COLO668 (cell line): ENCODE measurements at regions not wholly inside any gene's neighbourhood (a gene's known extent, or its start where the extent isn't known, plus 50 kb on each side); places are given as distances from the start of the nearest gene placed in this dataset.

Source experiments
- DNase-seq: peaks from one replicate; lab custom pipeline; 2025; ENCODE audit not compliant: unreplicated experiment; lab: John Stamatoyannopoulos, UW

DNA sequence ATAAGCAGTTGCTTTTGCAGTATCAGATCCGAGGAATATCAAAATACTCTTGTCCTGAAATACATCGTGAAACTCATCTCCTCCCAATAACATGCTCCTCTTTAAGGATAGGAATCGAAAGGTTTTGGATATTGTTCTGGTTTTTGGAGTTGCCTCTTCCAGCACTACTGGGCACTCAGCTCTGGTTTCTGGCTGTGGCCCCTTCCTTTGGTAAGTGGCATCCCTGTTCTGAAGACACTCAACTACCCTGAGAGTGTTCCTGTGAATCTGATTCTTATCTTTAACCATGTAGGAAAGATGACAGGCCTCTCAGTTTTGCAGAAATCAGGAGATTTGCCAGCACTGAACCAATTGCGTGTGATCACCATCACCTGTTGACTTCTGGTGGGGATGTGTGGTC is 327.5 kb upstream of the TBL1XR1 start:
- DNase-seq, result no peak

DNA sequence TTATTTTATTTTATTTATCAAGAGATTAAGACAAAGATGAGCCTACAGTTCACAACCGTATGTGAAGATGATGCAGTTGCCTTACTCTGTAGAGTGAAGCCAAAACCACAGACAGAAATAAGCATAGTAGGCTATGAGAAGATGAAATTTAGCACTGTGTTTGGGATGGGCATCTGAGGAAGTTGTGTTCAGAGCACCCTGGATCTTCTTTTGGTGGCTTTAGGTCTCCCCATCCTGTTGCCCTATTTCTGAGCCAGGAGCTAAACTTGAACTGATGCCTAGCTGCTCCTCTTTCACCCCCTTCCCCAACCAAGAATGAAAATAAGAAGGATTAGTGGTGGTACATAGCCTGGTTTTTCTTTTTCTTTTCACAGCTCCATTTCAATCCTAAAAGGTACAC is 328.1 kb upstream of the TBL1XR1 start:
- DNase-seq, result no peak

GRCh38 chr3:177525987-177526712 is 328.9 kb upstream of the TBL1XR1 start:
- DNase-seq, result no peak

GRCh38 chr3:177527182-177527581 is 329.9 kb upstream of the TBL1XR1 start:
- no peak for DNase-seq

DNA sequence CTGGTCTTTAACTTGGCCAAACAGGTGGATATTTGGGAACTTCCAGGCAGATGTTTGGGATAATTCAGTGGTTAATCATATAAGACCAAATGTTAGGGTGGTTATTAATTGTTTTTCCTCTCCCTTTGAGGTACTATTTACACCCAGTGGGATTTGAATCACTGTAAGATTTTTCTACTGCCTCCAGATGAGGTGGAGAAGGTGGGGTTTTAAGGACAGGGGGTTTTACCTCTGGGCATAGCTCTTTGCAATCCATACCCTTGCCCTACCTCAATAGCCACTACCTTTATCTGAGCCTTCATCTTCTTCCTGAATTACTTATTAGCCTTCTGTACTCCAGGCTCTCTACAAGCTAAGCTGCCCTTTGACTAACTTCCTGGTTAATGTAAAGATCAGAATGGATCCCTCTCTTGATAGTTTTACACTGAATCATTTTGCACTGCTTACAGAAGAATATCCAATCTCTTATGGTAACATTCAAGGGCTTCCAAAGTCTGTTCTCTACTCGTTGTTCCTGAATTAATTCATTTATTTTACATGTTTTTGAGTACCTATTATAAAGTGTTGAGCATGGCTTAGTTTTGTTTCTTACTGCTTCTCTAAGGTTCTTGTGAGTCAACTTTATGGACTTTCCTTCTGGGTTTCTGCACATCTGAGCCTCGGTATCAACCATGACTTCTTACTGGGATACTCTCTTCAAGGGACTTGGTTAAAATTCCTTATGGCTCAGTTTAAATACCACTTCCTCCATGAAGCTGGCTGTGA is 331.2 kb upstream of the TBL1XR1 start:
- no peak for DNase-seq

GRCh38 chr3:177529071-177529550 is 331.8 kb upstream of the TBL1XR1 start:
- no peak for DNase-seq

DNA sequence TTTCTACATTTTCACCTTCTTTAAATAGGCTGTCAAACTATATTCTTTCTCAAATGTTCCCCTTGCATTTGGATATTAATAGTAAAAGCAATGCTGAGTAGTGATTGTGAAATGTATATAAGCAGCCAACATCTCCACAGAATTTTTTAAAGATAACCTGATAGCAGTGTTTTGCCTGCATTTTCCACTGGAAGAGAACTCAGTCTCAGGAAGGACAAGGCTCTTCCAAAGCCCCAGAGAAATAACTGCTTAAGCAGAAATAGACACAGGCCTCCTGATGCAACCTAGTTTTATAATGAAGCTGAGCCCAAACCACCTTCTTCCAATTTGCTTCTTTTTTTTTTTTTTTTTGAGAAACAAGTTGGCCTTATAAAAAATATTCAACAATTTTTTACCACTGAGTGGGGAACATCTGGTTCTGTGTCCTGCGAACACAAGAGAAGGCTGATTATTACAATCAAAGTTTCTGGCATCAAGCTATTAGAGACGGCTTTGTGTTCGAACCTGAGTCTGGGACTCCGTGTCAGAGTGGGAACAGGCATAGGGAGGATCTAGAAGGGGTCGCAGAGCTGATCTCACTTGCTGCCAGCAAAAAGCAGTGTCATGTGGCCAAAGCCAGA is 332.5 kb upstream of the TBL1XR1 start:
- no peak for DNase-seq

DNA sequence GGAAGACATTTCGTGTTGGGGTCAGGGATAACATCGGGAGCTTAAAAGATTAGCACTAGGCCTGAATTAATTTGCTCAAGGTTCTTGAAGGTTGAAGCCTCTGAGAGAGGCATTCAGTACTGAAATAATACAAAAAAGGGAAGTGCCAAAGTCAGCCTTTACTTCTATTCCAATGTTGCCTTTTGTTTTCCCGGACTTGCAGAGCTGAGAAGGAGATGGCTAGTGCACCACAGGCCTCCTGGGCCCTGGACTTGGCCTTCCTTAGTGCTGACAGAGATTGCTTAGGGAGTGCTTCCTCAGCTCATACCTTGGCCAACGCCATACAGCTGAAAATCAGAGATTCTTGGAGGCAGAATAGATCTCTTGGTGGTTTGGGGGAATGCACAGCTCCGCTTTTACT is 333.6 kb upstream of the TBL1XR1 start:
- no peak for DNase-seq

- DNase-seq, result no peak
Observed at GRCh38 chr3:177536873-177537272, 339.6 kb upstream of the TBL1XR1 start.

DNA sequence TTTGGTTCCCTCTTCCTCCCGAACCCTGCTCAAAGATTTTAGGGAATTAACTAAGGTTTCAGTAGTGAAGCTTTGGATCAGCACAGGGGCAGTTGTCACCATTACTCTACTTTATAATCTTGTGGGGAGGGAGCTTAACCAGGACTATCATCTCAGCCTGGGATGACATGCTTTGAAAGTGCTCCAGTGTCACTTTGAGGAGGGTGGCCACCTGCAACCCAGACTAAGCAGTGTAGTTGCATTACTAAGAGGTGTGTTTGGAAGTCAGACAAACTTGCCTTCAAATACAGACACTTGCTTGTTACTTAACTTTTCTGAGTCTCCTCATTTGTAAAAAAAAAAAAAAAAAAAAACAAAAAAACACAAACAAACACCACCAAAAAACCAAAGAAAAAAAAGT is 340.3 kb upstream of the TBL1XR1 start:
- no peak for DNase-seq

DNA sequence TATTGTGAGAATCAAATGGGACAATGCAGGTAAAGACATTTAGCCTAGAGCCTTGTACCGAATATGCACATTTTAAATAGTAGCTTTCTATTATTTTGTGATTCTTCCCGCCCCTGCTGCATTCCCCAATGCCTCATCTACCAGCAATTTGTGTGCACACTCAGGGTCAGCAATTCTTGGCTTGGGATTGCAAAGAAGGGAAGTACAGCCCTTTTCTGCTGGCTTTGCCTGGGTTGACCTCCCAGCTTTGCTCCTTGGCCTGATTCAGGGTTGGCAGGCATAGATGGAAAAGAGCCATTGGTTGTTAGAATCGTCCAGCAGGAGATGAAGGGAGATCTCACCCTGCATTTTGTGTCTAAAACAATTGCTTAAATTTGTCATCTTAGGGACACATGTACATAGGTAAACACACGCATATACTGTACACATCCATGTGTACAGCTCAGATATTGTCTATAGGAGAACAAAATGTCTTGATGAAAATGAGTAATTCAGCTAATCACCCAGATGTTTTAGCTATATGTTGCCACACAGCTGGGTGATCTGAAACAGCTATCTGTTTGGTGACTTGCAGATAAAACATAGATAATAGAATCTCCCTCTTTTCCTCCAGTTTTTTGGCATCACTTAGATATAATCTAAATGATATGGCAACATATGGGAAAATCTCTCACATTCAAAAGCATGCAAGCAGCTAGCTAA is 340.9 kb upstream of the TBL1XR1 start:
- no peak for DNase-seq

DNA sequence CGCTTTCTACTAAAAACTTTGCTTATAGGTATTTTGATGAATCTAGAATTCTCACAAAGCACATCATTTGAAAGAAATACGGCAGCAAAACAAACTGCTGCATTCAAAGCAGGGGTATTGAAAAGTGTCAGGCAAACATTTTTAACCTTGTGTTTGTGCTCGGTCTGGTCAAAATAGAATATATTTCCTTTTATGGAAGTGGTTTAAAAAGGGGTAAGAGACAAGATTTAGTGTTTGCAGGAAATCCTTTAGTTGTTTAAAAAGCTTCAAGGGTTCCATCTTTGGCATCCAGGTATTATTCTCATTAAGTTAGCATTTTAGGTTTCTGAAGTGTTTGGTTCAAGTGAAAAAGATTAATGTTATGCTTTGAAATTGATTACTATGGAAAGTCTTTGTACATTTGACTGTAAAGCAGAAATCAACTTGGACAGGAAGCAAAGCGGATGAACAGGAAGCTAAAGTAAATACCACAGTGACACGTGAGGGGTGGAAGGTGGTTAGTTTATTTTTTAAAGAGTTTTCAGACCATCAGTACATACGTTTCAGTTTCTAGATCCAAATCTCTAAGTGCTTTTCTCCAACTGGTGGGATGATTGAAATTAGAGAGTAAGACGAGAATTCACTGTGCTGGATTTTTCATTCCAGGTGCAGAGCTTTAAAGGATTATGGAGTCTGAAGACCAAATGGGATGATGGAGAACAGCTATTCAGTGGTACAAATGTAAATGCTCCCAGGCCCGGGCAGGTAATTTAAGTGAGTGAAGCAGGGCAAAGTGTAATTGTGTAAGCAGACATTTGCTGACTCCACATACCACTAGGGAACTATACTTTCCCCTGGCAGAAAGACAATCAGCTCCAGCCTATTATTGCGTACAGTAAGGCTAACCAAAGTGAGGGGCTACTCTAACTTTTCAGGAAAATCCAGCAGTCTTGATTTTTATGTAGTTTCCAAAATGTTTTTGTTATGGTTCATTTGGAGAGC is 341.8 kb upstream of the TBL1XR1 start:
- no peak for DNase-seq

DNA sequence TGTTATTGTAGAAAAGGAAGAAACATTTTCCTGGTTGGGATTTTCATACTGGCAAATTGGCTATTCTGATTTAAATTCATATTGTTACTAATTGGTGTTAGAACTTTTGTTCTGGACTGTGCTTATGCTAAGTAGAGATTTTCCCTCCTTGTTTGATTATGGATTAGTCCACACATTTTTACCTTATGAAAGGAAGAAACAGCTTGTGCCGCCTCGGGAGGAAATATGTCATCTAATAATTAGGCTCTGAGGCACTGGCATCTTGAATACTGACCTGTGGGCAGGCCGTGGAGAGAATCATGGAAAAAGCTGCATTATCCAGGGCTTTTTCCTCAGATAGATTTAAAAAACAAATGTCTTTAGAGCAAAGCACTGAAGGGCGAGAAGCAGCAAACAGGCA is 344.3 kb upstream of the TBL1XR1 start:
- no peak for DNase-seq

DNA sequence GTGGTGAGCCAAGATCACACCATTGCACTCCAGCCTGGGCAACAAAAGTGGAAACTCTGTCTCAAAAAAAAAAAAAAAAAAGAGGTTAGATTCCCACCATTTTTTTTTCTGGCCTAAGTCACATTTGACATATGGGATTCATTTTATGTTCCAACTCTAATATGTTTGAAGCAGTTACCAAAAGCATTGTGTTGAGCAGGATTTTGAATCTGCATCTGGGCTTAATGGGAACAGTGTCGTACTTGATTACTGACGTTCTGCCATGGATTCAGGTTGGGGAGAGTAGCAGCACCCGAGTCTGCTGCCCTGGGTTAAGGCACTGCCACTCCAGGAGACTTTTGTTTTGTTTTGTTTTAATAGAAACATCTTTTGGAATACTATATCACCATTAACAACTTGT is 348.7 kb upstream of the TBL1XR1 start:
- DNase-seq, result no peak

GRCh38 chr3:177547711-177548350 is 350.5 kb upstream of the TBL1XR1 start:
- DNase-seq, result no peak

GRCh38 chr3:177550667-177551066 is 353.4 kb upstream of the TBL1XR1 start:
- no peak for DNase-seq

DNA sequence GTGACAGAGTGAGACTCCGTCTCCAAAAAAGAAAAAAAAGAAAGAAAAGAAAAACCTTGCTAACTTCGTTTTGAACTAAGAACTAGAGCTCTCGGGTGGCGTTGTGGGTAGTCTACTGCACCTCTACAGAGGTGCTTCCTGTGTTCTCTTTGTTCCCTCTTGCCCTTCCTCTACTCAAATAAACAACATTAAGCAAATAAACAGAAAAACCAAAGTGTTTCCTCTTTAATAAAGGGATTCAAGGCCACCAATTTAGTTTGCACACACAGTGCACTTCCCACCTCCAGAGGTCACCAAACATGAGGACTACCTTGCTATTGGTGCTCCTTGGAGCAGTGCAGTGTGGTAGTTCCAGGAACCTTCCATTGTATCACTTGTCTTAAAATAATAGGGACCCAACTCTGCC is 354.2 kb upstream of the TBL1XR1 start:
- no peak for DNase-seq

DNA sequence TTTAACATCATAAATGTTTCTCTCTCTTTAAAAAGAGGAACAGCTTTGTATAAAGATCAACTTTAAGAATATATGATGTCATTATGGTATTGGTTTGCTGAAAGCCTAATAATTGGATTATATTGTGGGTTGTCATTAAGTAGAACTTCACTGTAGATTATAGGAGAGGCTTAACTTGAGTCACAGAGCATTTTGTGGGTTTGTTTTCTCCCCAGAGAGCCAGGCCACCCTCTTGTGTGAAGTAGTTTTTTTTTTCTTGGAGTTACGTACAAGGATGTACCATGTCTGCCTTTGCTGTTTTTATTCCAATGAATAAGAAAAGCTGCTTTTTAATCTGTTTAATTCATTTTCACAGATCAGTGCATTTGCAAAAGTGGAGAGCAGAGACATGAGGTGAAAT is 354.8 kb upstream of the TBL1XR1 start:
- no peak for DNase-seq

- no peak for DNase-seq
Observed at GRCh38 chr3:177553012-177553411, 355.7 kb upstream of the TBL1XR1 start.

DNA sequence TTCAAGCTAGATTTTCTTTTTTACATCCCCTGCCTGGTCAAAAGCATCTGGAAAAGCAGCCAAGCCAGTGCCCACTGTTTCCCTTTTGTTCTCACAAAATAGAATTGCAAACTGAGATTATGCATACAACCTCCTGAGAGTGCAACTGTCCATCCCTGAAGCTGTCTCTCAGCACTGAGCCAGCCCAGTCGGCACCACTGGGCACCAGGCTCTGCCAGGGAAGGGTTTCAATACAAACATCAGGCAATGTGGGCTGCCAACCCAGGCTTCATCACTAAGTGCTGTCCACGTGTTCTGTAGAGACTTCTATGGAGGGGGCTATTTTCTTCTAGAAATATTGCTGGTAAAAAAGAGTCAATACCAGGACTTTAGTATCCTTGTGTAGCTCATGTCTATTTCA is 356.3 kb upstream of the TBL1XR1 start:
- DNase-seq, result no peak
